MCF 10A (cell line): ENCODE measurements at regions not wholly inside any gene's neighbourhood (a gene's known extent, or its start where the extent isn't known, plus 50 kb on each side); places are given as distances from the start of the nearest gene placed in this dataset.

Experiments used
- BruUV-seq: library from RNA; stranded (reverse); fragments of 400-500 nt; replicated peaks from 2 replicates; lab custom pipeline; 2021; lab: Mats Ljungman, UMichigan
- CTCF ChIA-PET: fragments of 300-600 bp; sonication (Branson Sonifier 250); formaldehyde crosslinking; extraction: SDS; loops from one replicate; lab custom pipeline; 2021; ENCODE audit warnings: antibody characterized with exemption, inconsistent platforms; lab: Yijun Ruan, JAX
- POLR2A ChIA-PET: fragments of 300-600, 350-650 bp; sonication (Branson Sonifier 250); formaldehyde crosslinking; extraction: SDS; loops from one replicate; lab custom pipeline; 2020; ENCODE audit warnings: antibody characterized with exemption, inconsistent platforms; lab: Yijun Ruan, JAX
- DNase-seq: peaks from one replicate; pipeline ENCODE4 v3.0.0-alpha.2; 2018; ENCODE audit not compliant: unreplicated experiment
- H3K27ac Mint-ChIP-seq: one replicate; pipeline ENCODE4 v1.8.0; 2022; ENCODE audit warnings: mild to moderate bottlenecking, low read depth, mixed read lengths; ENCODE audit not compliant: unreplicated experiment
- H3K27me3 Mint-ChIP-seq: one replicate; pipeline ENCODE4 v1.8.0; 2022; ENCODE audit warnings: mixed read lengths; ENCODE audit not compliant: insufficient read depth, unreplicated experiment
- H3K36me3 Mint-ChIP-seq: one replicate; pipeline ENCODE4 v1.8.0; 2022; ENCODE audit warnings: mild to moderate bottlenecking, moderate library complexity, mixed read lengths; ENCODE audit not compliant: insufficient read depth, unreplicated experiment
- H3K4me1 Mint-ChIP-seq: one replicate; pipeline ENCODE4 v1.8.0; 2022; ENCODE audit warnings: mixed read lengths; ENCODE audit not compliant: insufficient read depth, unreplicated experiment
- H3K4me3 Mint-ChIP-seq: one replicate; pipeline ENCODE4 v1.8.0; 2022; ENCODE audit warnings: mild to moderate bottlenecking, moderate library complexity, mixed read lengths; ENCODE audit not compliant: unreplicated experiment
- H3K9me3 Mint-ChIP-seq: one replicate; pipeline ENCODE4 v1.8.0; 2022; ENCODE audit warnings: mixed read lengths; ENCODE audit not compliant: unreplicated experiment
- intact Hi-C: fragments of 100-400 bp; cut with micrococcal nuclease; formaldehyde crosslinking; loops from 2 replicates; pipeline ENCODE4 v1.14.1; 2022
- TF ChIP-seq, protein P1 (sequence below): fragments of 200-600 bp; IDR thresholded peaks from one replicate; pipeline ENCODE4 v1.8.0; 2022; ENCODE audit warnings: antibody characterized with exemption, mild to moderate bottlenecking; ENCODE audit not compliant: unreplicated experiment

DNA sequence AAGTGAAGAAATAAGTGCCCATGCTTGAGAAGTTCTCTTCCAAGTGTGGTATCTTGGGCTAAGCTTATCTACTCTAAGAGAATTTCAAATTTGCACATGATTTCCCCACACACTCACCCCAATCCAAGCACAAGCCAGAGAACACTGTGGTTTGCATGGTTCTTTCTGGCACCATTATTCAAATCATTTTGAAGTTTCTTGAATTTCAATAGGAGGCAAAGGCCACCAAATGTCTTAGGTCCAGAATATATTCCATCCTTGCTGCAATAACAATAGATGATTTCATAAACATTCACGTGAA, 359.7 kb downstream of the IRS2 start:
- BruUV-seq: no TSS peak
- peaks cover 7% of the 10 kb centered on the region for H3K36me3 Mint-ChIP-seq
- no peak for DNase-seq
- ChIA-PET POLR2A (interaction anchor here (0.7 kb wide), 1 partner anchor 51 kb away, joined by 4 read pairs; no protein-coding TSS in a partner anchor), CTCF (interaction anchor here (0.8 kb wide), 1 partner anchor 141 kb away, joined by 3 read pairs; no protein-coding TSS in a partner anchor)
- H3K27ac Mint-ChIP-seq: no peak overlapping the region
- H3K9me3 Mint-ChIP-seq: peaks cover 7% of the 10 kb centered on the region
- H3K27me3 Mint-ChIP-seq: no peaks in the 10 kb centered on the region
- no peaks in the 10 kb centered on the region for H3K4me1 Mint-ChIP-seq
- intact Hi-C loops: no loop called here
- H3K4me3 Mint-ChIP-seq: no peak overlapping the region
- TF ChIP-seq, protein P1, sequence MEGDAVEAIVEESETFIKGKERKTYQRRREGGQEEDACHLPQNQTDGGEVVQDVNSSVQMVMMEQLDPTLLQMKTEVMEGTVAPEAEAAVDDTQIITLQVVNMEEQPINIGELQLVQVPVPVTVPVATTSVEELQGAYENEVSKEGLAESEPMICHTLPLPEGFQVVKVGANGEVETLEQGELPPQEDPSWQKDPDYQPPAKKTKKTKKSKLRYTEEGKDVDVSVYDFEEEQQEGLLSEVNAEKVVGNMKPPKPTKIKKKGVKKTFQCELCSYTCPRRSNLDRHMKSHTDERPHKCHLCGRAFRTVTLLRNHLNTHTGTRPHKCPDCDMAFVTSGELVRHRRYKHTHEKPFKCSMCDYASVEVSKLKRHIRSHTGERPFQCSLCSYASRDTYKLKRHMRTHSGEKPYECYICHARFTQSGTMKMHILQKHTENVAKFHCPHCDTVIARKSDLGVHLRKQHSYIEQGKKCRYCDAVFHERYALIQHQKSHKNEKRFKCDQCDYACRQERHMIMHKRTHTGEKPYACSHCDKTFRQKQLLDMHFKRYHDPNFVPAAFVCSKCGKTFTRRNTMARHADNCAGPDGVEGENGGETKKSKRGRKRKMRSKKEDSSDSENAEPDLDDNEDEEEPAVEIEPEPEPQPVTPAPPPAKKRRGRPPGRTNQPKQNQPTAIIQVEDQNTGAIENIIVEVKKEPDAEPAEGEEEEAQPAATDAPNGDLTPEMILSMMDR: no peak

DNA sequence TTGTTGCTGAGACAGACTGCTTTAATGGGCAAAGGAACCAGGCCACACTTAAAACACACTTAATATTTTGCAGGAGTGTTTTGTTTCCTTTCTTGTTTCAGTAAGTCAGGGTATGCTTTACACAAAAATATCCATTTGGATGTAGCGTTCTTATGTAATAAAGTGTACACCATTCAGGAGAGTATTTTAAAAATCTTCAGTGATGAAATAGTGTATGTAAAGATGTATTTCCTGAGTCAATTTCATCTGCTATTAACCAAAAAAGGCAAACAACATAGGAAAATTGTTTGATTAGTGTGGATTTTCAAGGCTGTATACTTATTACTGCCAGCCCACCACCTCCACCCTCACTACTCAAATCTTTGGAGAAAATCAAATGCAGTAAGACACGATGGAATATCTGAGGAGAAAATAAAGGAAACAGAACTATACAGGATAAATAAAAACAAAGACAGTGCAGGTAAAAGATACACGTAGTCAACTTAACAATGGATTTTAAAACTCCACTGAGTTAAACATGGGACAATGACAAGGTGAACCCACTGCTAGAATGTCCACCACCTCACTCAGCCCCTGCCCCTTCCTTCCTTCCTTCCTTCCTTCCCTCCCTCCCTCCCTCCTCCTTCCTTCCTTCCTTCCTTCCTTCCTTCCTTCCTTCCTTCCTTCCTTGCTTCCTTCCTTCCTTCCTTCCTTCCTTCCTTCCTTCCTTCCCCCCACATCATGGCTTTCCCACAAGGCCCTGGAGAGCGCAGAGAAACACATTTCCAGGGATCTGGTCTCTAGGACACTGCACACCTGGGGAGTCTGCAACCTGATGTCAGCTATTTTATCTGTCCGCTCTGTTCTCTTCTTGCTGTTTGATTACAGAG, 360.3 kb downstream of the IRS2 start:
- Mint-ChIP-seq H3K9me3 (peaks cover 7% of the 10 kb centered on the region), H3K4me1 (no peaks in the 10 kb centered on the region), H3K4me3 (no peak overlapping the region), H3K27ac (no peak overlapping the region), H3K27me3 (no peaks in the 10 kb centered on the region), H3K36me3 (peaks cover 7% of the 10 kb centered on the region)
- TF ChIP-seq, protein P1: no peak
- DNase-seq: no peak
- POLR2A ChIA-PET: interaction anchor here (0.7 to 1.1 kb wide), 2 partner anchors 52 to 354 kb away, joined by 4 read pairs; no protein-coding TSS in a partner anchor
- intact Hi-C loops: no loop called here
- no TSS peak for BruUV-seq
- CTCF ChIA-PET: interaction anchor here (0.8 kb wide), 1 partner anchor 142 kb away, joined by 3 read pairs; no protein-coding TSS in a partner anchor

DNA sequence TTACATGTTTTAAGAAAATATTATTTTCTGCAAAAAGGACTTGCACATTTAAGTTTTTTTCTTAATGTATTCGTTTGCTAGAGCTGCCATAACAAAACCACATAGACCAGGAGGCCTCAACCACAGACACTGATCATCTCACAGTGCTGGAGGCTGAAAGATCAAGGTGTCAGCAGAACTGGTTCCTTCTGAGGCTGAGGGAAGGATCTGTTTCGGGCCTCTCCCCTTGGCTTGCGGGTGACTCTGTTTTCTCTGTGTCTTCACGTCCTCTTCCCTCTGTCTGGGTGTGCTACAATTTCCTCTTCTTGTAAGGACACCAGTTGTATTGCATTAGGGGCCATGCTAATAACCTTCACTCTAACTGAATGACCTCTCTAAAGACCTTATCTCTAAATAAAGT, 364.2 kb downstream of the IRS2 start:
- TF ChIP-seq, protein P1: no peak
- no peak for DNase-seq
- BruUV-seq: no TSS peak
- CTCF ChIA-PET: no interaction called here
- intact Hi-C loops: no loop called here
- POLR2A ChIA-PET: interaction anchor here (0.6 kb wide), 1 partner anchor 358 kb away, joined by 3 read pairs; no protein-coding TSS in a partner anchor
- H3K4me3 Mint-ChIP-seq: no peak overlapping the region
- no peaks in the 10 kb centered on the region for H3K9me3 Mint-ChIP-seq
- no peaks in the 10 kb centered on the region for H3K4me1 Mint-ChIP-seq
- H3K36me3 Mint-ChIP-seq: peaks cover 7% of the 10 kb centered on the region
- H3K27ac Mint-ChIP-seq: no peak overlapping the region
- H3K27me3 Mint-ChIP-seq: no peaks in the 10 kb centered on the region

DNA sequence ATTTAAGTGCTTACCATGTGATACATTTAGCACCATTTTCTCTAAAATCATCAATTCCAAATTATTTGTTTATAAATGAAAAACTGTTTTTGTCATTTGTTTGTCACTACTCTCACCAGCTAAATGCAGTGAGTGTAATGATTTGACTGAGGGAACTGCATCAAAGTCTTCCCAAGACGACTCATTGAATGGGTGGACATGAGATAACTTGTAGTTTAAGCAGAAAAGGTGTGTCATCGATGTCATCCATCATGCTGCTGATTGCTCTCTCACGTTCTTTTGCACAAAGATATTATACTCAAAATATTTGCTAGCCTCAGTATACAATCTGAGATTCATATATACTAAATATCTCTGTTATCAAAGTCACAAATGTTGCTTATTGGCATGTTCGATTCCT, 366.5 kb downstream of the IRS2 start:
- DNase-seq: no peak
- Mint-ChIP-seq H3K4me3 (no peak overlapping the region), H3K36me3 (peaks cover 7% of the 10 kb centered on the region), H3K4me1 (no peaks in the 10 kb centered on the region), H3K27me3 (no peaks in the 10 kb centered on the region), H3K27ac (no peak overlapping the region), H3K9me3 (peaks cover 7% of the 10 kb centered on the region)
- ChIA-PET CTCF (no interaction called here), POLR2A (interaction anchor here (0.7 kb wide), 1 partner anchor 126 kb away, joined by 3 read pairs; no protein-coding TSS in a partner anchor)
- no TSS peak for BruUV-seq
- intact Hi-C loops: no loop called here
- TF ChIP-seq, protein P1: no peak
